ENCODE measurements at regions not wholly inside any gene's neighbourhood (a gene's known extent, or its start where the extent isn't known, plus 50 kb on each side); places are given as distances from the start of the nearest gene placed in this dataset.

DNA sequence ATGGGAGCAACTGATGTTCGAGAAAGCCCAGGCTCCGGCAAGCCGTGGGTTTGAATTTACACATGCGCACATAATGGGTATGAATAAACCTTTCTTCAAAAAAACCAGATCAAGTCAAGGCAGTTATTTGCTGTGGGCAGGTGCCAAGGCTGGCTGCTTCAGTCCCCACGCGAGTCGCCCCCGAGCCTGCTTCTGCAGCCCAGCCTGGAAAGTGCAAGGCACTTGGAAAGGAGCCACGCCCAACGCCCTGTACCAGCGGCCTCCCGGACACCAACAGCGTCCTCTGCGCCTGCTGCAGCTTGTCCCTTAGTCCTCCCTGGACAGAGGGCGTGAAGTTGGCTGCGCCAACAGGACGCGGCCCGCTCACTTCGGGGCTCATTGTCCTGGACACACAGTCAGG is 68.9 kb downstream of the KLF15 start:
- Histone ChIP-seq H3K4me3 (peak overlapping the region in 1 of 2 donors; percentile 54), H3K9me3 (no peaks in the 10 kb centered on the region), H3K4me1 (peaks cover 9 to 36% (median 16%) of the 10 kb centered on the region in 3 donors), H3K27me3 (no peaks in the 10 kb centered on the region), H3K36me3 (no peaks in the 10 kb centered on the region), H3K27ac (peak overlapping the region; percentile 88 to 95 (median 94))
- no peak for ATAC-seq
- TF ChIP-seq POLR2A (IDR thresholded peaks at IDR 0.05) (no peak), CTCF (IDR thresholded peaks at IDR 0.05) (no peak), EP300 (IDR thresholded peaks at IDR 0.05) (no peak), POLR2AphosphoS5 (IDR thresholded peaks at IDR 0.05) (no peak)
- WGBS, 2 donors (ENCODE audit: low coverage in 1 of 2), result 57 to 70% methylated on average over 7 to 8 of the region's 20 CpGs

GRCh38 chr3:126287536-126288241 is 69.5 kb downstream of the KLF15 start:
- 11% methylated on average over 2 to 5 of the region's 39 CpGs for WGBS, 2 donors (ENCODE audit: low coverage in 1 of 2)
- Histone ChIP-seq H3K4me1 (peaks cover 9 to 36% (median 16%) of the 10 kb centered on the region in 3 donors), H3K9me3 (no peaks in the 10 kb centered on the region), H3K27ac (peak overlapping the region; percentile 88 to 95 (median 94)), H3K4me3 (peak overlapping the region; percentile 23 to 54), H3K27me3 (no peaks in the 10 kb centered on the region), H3K36me3 (no peaks in the 10 kb centered on the region)
- TF ChIP-seq POLR2A (IDR thresholded peaks at IDR 0.05) (peak; percentile 30), EP300 (IDR thresholded peaks at IDR 0.05) (no peak), POLR2AphosphoS5 (IDR thresholded peaks at IDR 0.05) (peak; percentile 73), CTCF (IDR thresholded peaks at IDR 0.05) (peak in 2 of 4 experiments; percentile 32 to 35)
- ATAC-seq, result peak; percentile 95

GRCh38 chr3:126287171-126287535 is 70.1 kb downstream of the KLF15 start:
- Histone ChIP-seq H3K9me3 (no peaks in the 10 kb centered on the region), H3K27ac (peak overlapping the region; percentile 88 to 95 (median 94)), H3K4me3 (peak overlapping the region; percentile 23 to 54), H3K4me1 (peaks cover 9 to 36% (median 16%) of the 10 kb centered on the region in 3 donors), H3K36me3 (no peaks in the 10 kb centered on the region), H3K27me3 (no peaks in the 10 kb centered on the region)
- peak; percentile 33 for ATAC-seq
- TF ChIP-seq POLR2A (IDR thresholded peaks at IDR 0.05) (no peak), CTCF (IDR thresholded peaks at IDR 0.05) (no peak), EP300 (IDR thresholded peaks at IDR 0.05) (no peak), POLR2AphosphoS5 (IDR thresholded peaks at IDR 0.05) (no peak)
- WGBS, 2 donors (ENCODE audit: low coverage in 1 of 2), result 31% methylated on average over 2 of the region's 7 CpGs; no CpG with 5 or more reads in 1 of the 2 donors

DNA sequence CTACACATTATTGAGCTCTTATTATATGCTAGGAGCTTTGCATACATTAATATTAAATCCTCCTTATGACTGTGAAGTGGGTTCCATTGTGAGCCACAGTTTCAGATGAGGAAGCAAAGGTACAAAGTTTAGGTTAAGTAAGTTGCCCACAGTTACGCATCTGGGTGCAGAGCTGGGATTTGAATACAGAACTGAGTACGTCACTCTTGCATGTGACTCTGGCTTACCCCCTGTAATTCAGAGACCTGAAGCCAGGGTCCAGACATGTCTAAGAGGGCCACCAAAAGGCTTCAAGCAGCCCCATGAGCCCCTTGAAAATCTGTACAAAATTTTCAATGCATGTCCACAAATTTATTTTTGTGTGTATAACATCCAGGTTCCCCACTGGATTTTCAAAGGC is 71.8 kb downstream of the KLF15 start:
- no peak for ATAC-seq
- no peaks in the 10 kb centered on the region for H3K9me3 ChIP-seq
- no peaks in the 10 kb centered on the region for H3K36me3 ChIP-seq
- H3K4me1 ChIP-seq, result peaks cover 9 to 36% (median 16%) of the 10 kb centered on the region in 3 donors
- no peaks in the 10 kb centered on the region for H3K27me3 ChIP-seq
- H3K4me3 ChIP-seq, result no peak overlapping the region
- WGBS, 2 donors (ENCODE audit: low coverage in 1 of 2), result 96 to 100% methylated on average over 2 of the region's 2 CpGs
- H3K27ac ChIP-seq, result no peak overlapping the region
- TF ChIP-seq POLR2AphosphoS5 (IDR thresholded peaks at IDR 0.05) (no peak), CTCF (IDR thresholded peaks at IDR 0.05) (no peak), POLR2A (IDR thresholded peaks at IDR 0.05) (no peak), EP300 (IDR thresholded peaks at IDR 0.05) (no peak)

Data from gastroesophageal sphincter (tissue), 4 donors.